NCI-H1417 treated with DMSO at 0.1 percent for 48 hours (cell line): ENCODE measurements at regions not wholly inside any gene's neighbourhood (a gene's known extent, or its start where the extent isn't known, plus 50 kb on each side); places are given as distances from the start of the nearest gene placed in this dataset.
"Not testable (repeated sequence)": the region's sequence is repeated elsewhere in the genome, so short reads cannot be mapped to it uniquely, and the experiment has no call there.

Source experiments
- DNase-seq: peaks from one replicate; lab custom pipeline; 2025; lab: John Stamatoyannopoulos, UW

- DNase-seq, result no peak
Measured at GRCh38 chr12:13562915-13563742, 366.6 kb downstream of the EMP1 start.

- no peak for DNase-seq
Measured at GRCh38 chr12:13561923-13562322, 365.4 kb downstream of the EMP1 start.

GRCh38 chr12:13559318-13559978, 362.9 kb downstream of the EMP1 start:
- DNase-seq, result no peak

GRCh38 chr12:13552830-13553229, 356.3 kb downstream of the EMP1 start:
- DNase-seq, result no peak

- DNase-seq, result no peak
Measured at GRCh38 chr12:13547283-13547682, 350.8 kb downstream of the EMP1 start.

GRCh38 chr12:13546231-13546630, 349.7 kb downstream of the EMP1 start:
- DNase-seq, result no peak

GRCh38 chr12:13539051-13539450, 342.5 kb downstream of the EMP1 start:
- DNase-seq, result no peak

- DNase-seq, result no peak
Measured at GRCh38 chr12:13538136-13538535, 341.6 kb downstream of the EMP1 start.

GRCh38 chr12:13537623-13538022, 341.1 kb downstream of the EMP1 start:
- DNase-seq, result no peak

GRCh38 chr12:13536219-13536910, 339.8 kb downstream of the EMP1 start:
- no peak for DNase-seq

GRCh38 chr12:13534645-13535398, 338.3 kb downstream of the EMP1 start:
- DNase-seq, result no peak

GRCh38 chr12:13534242-13534641, 337.7 kb downstream of the EMP1 start:
- DNase-seq, result no peak

- peak; percentile 8 for DNase-seq
Measured at GRCh38 chr12:13530966-13531365, 334.4 kb downstream of the EMP1 start.

- DNase-seq, result not testable (repeated sequence)
Measured at GRCh38 chr12:13526185-13526921, 329.8 kb downstream of the EMP1 start.

GRCh38 chr12:13523536-13524307, 327.2 kb downstream of the EMP1 start:
- no peak for DNase-seq

GRCh38 chr12:13518034-13518433, 321.5 kb downstream of the EMP1 start:
- DNase-seq, result not testable (repeated sequence)

GRCh38 chr12:13509740-13510139, 313.2 kb downstream of the EMP1 start:
- no peak for DNase-seq

- no peak for DNase-seq
Measured at GRCh38 chr12:13505636-13506035, 309.1 kb downstream of the EMP1 start.

- DNase-seq, result no peak
Measured at GRCh38 chr12:13505224-13505623, 308.7 kb downstream of the EMP1 start.

GRCh38 chr12:13504736-13505135, 308.2 kb downstream of the EMP1 start:
- DNase-seq, result no peak

- no peak for DNase-seq
Measured at GRCh38 chr12:13504074-13504473, 307.5 kb downstream of the EMP1 start.
